PC-3 (cell line): ENCODE measurements at regions not wholly inside any gene's neighbourhood (a gene's known extent, or its start where the extent isn't known, plus 50 kb on each side); places are given as distances from the start of the nearest gene placed in this dataset.

ENCODE experiments used
- EZH2 ChIP-seq: fragments of 300-600 bp; sonication (generic); IDR thresholded peaks from one replicate; pipeline ENCODE4 v1.6.1; 2017; ENCODE audit warnings: antibody characterized with exemption, mild to moderate bottlenecking, low read length; ENCODE audit not compliant: unreplicated experiment
- EZH2phosphoT487 ChIP-seq: fragments of 300-600 bp; sonication (generic); IDR thresholded peaks from 2 replicates; pipeline ENCODE4 v1.6.1; 2018; ENCODE audit warnings: mild to moderate bottlenecking, antibody characterized with exemption, low read length, borderline replicate concordance
- TF ChIP-seq, protein P1 (sequence below): fragments of 300-600 bp; sonication (generic); conservative IDR thresholded peaks from 2 replicates; pipeline ENCODE4 v1.5.1; 2017; ENCODE audit warnings: antibody characterized with exemption, low read depth, mild to moderate bottlenecking, low read length

DNA sequence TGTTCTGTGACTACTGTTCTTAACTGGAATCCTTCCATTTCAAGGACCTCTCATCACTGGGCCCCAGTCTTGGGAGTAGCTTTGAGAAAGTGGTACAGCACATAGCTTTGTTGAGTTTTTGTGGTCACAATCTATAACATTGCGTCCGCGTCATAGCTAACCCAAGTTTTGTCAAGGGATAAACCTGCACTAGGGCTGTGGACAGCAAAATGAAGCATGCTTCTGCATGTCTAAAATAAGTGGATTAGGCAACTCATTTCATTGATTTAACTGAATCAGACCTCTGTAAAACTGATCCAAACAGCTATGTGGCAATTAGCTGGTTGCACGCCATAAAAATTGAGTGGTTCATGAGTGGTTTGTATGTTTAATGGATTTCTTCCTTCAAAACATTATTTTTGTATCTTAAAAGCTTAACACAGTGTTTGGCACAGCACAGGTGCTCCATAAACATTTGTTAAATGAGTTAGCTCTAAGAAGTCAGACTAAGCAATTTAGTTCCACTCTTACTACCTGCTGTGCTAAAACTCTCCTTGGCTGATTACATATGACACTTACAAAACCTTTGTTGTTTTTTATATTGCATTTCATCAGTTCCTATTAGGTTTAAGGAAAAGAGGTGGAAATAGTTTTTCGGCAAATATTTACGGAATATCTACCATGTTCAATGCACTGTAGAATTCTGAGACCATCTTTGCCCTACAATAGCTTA, 160.3 kb upstream of the ATXN1 start:
- TF ChIP-seq EZH2 (no peak), EZH2phosphoT487 (no peak)
- TF ChIP-seq, protein P1, sequence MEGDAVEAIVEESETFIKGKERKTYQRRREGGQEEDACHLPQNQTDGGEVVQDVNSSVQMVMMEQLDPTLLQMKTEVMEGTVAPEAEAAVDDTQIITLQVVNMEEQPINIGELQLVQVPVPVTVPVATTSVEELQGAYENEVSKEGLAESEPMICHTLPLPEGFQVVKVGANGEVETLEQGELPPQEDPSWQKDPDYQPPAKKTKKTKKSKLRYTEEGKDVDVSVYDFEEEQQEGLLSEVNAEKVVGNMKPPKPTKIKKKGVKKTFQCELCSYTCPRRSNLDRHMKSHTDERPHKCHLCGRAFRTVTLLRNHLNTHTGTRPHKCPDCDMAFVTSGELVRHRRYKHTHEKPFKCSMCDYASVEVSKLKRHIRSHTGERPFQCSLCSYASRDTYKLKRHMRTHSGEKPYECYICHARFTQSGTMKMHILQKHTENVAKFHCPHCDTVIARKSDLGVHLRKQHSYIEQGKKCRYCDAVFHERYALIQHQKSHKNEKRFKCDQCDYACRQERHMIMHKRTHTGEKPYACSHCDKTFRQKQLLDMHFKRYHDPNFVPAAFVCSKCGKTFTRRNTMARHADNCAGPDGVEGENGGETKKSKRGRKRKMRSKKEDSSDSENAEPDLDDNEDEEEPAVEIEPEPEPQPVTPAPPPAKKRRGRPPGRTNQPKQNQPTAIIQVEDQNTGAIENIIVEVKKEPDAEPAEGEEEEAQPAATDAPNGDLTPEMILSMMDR: no peak
